Stimulated activated CD8-positive, alpha-beta memory T cell treated with anti-CD3 and anti-CD28 coated beads, Interleukin-12 subunit alpha, Interleukin-12 subunit beta, amount 100 ng/mL, for 1 hour (primary cell): ENCODE measurements at regions not wholly inside any gene's neighbourhood (a gene's known extent, or its start where the extent isn't known, plus 50 kb on each side); places are given as distances from the start of the nearest gene placed in this dataset.
"Not testable (repeated sequence)": the region's sequence is repeated elsewhere in the genome, so short reads cannot be mapped to it uniquely, and the experiment has no call there.

Experiments
- DNase-seq: peaks from one replicate; pipeline ENCODE4 v3.0.0-alpha.2; 2020; ENCODE audit warnings: low read depth

- DNase-seq = no peak
Observed at GRCh38 chr16:17555176-17555575, 84.4 kb upstream of the XYLT1 start.

GRCh38 chr16:17552351-17552750 lies 81.6 kb upstream of the XYLT1 start:
- DNase-seq = no peak

- DNase-seq = not testable (repeated sequence)
Observed at GRCh38 chr16:17551682-17552081, 80.9 kb upstream of the XYLT1 start.

GRCh38 chr16:17548825-17549224 lies 78.1 kb upstream of the XYLT1 start:
- DNase-seq = no peak

GRCh38 chr16:17544785-17545184 lies 74.0 kb upstream of the XYLT1 start:
- no peak for DNase-seq

- DNase-seq = no peak
Observed at GRCh38 chr16:17544304-17544703, 73.5 kb upstream of the XYLT1 start.

- no peak for DNase-seq
Observed at GRCh38 chr16:17543073-17543472, 72.3 kb upstream of the XYLT1 start.

- DNase-seq = no peak
Observed at GRCh38 chr16:17541324-17541723, 70.6 kb upstream of the XYLT1 start.

GRCh38 chr16:17538927-17539326 lies 68.2 kb upstream of the XYLT1 start:
- DNase-seq = no peak

- no peak for DNase-seq
Observed at GRCh38 chr16:17532338-17532995, 61.7 kb upstream of the XYLT1 start.

- DNase-seq = peak; percentile 3
Observed at GRCh38 chr16:17529982-17530760, 59.4 kb upstream of the XYLT1 start.

GRCh38 chr16:17526956-17527937 lies 56.5 kb upstream of the XYLT1 start:
- no peak for DNase-seq

- DNase-seq = no peak
Observed at GRCh38 chr16:17524656-17525055, 53.9 kb upstream of the XYLT1 start.

GRCh38 chr16:17520561-17520960 lies 49.8 kb upstream of the XYLT1 start:
- DNase-seq = no peak
